H9 (cell line): ENCODE measurements at regions not wholly inside any gene's neighbourhood (a gene's known extent, or its start where the extent isn't known, plus 50 kb on each side); places are given as distances from the start of the nearest gene placed in this dataset.

Experiments used
- DNase-seq: peaks from one replicate; pipeline ENCODE4 v3.0.0-alpha.2; 2017
- H2AFZ ChIP-seq: one replicate; pipeline ENCODE4 v1.6.1; 2013; ENCODE audit warnings: mild to moderate bottlenecking, low read length, control low read depth, moderate library complexity
- H2AK5ac ChIP-seq: 2 replicates; pipeline ENCODE4 v1.6.1; 2013; ENCODE audit warnings: low read length, control low read depth, mixed read lengths; ENCODE audit not compliant: insufficient read length
- H2BK120ac ChIP-seq: one replicate; pipeline ENCODE4 v1.6.1; 2013; ENCODE audit warnings: low read depth, mild to moderate bottlenecking, low read length, control low read depth, inconsistent platforms; ENCODE audit not compliant: poor library complexity, severe bottlenecking
- H2BK12ac ChIP-seq: 2 replicates; pipeline ENCODE4 v1.6.1; 2013; ENCODE audit warnings: low read length, control low read depth, mixed read lengths, low read depth; ENCODE audit not compliant: insufficient read length
- H2BK15ac ChIP-seq: 2 replicates; pipeline ENCODE4 v1.6.1; 2013; ENCODE audit warnings: low read depth, low read length, control low read depth
- H2BK20ac ChIP-seq: one replicate; pipeline ENCODE4 v1.6.1; 2013; ENCODE audit warnings: low read depth, mild to moderate bottlenecking, low read length, control low read depth, inconsistent platforms; ENCODE audit not compliant: poor library complexity, severe bottlenecking
- H2BK5ac ChIP-seq: 2 replicates; pipeline ENCODE4 v1.6.1; 2013; ENCODE audit warnings: low read length, control low read depth, mixed read lengths; ENCODE audit not compliant: insufficient read length
- H3K14ac ChIP-seq: 2 replicates; pipeline ENCODE4 v1.6.1; 2013; ENCODE audit warnings: low read length, control low read depth; ENCODE audit not compliant: insufficient read depth
- H3K18ac ChIP-seq: 2 replicates; pipeline ENCODE4 v1.6.1; 2013; ENCODE audit warnings: low read depth, mild to moderate bottlenecking, mixed read lengths, low read length, control low read depth; ENCODE audit not compliant: insufficient read length
- H3K23ac ChIP-seq: 2 replicates; pipeline ENCODE4 v1.6.1; 2013; ENCODE audit warnings: low read length, control low read depth, mixed read lengths, low read depth; ENCODE audit not compliant: insufficient read length
- H3K23me2 ChIP-seq: 2 replicates; pipeline ENCODE4 v1.6.1; 2013; ENCODE audit warnings: low read depth, mild to moderate bottlenecking, mixed read lengths, low read length, control low read depth; ENCODE audit not compliant: insufficient read length, poor library complexity, severe bottlenecking
- H3K27ac ChIP-seq: 2 replicates; pipeline ENCODE4 v1.5.1; 2013; ENCODE audit warnings: low read length, control low read depth, mixed read lengths, low read depth; ENCODE audit not compliant: insufficient read length
- H3K27me3 ChIP-seq: 2 replicates; pipeline ENCODE4 v1.6.1; 2013; ENCODE audit warnings: low read length, control low read depth, inconsistent platforms; ENCODE audit not compliant: insufficient read depth
- H3K4ac ChIP-seq: 2 replicates; pipeline ENCODE4 v1.6.1; 2013; ENCODE audit warnings: low read depth, mild to moderate bottlenecking, control low read depth, inconsistent platforms, low read length, moderate library complexity
- H3K4me1 ChIP-seq: 2 replicates; pipeline ENCODE4 v1.6.1; 2013; ENCODE audit warnings: low read length, control low read depth, inconsistent platforms; ENCODE audit not compliant: insufficient read depth
- H3K4me2 ChIP-seq: 2 replicates; pipeline ENCODE4 v1.6.1; 2013; ENCODE audit warnings: low read length, control low read depth, mixed read lengths; ENCODE audit not compliant: insufficient read length, insufficient read depth
- H3K56ac ChIP-seq: 2 replicates; pipeline ENCODE4 v1.6.1; 2013; ENCODE audit warnings: low read depth, mild to moderate bottlenecking, mixed read lengths, low read length, control low read depth; ENCODE audit not compliant: insufficient read length
- H3K79me1 ChIP-seq: 2 replicates; pipeline ENCODE4 v1.6.1; 2013; ENCODE audit warnings: low read depth, mild to moderate bottlenecking, moderate library complexity, low read length, control low read depth, inconsistent platforms; ENCODE audit not compliant: insufficient read depth, poor library complexity, severe bottlenecking
- H3K79me2 ChIP-seq: 2 replicates; pipeline ENCODE4 v1.6.1; 2013; ENCODE audit warnings: low read length, control low read depth, inconsistent platforms; ENCODE audit not compliant: insufficient read depth
- H3K9ac ChIP-seq: 2 replicates; pipeline ENCODE4 v1.6.1; 2013; ENCODE audit warnings: low read length, control low read depth, mixed read lengths; ENCODE audit not compliant: insufficient read length; ENCODE audit errors: extremely low read depth
- H3K9me3 ChIP-seq: one replicate; pipeline ENCODE4 v1.6.1; 2013; ENCODE audit warnings: low read depth, low read length, inconsistent platforms; ENCODE audit not compliant: control insufficient read depth
- H3T11ph ChIP-seq: one replicate; pipeline ENCODE4 v1.6.1; 2013; ENCODE audit warnings: mild to moderate bottlenecking, low read length, control low read depth, inconsistent platforms
- H4K20me1 ChIP-seq: one replicate; pipeline ENCODE4 v1.6.1; 2013; ENCODE audit not compliant: control insufficient read depth, insufficient read length, insufficient read depth
- H4K5ac ChIP-seq: 2 replicates; pipeline ENCODE4 v1.6.1; 2013; ENCODE audit warnings: low read depth, mild to moderate bottlenecking, mixed read lengths, low read length, control low read depth; ENCODE audit not compliant: insufficient read length
- H4K8ac ChIP-seq: replicated peaks from 2 replicates; pipeline ENCODE4 v1.6.1; 2013; ENCODE audit warnings: low read length, control low read depth, mixed read lengths, low read depth; ENCODE audit not compliant: insufficient read length
- H4K91ac ChIP-seq: 2 replicates; pipeline ENCODE4 v1.6.1; 2013; ENCODE audit warnings: low read depth, mild to moderate bottlenecking, moderate library complexity, mixed read lengths, low read length, control low read depth; ENCODE audit not compliant: insufficient read length
- H3K27ac Mint-ChIP-seq, 3 experiments: 2 replicates in 2 of 3; 3 replicates in 1 of 3; pipeline ENCODE4 v1.8.0; 2020 to 2021; ENCODE audit warnings: mixed read lengths in 3 of 3, mild to moderate bottlenecking in 1 of 3, moderate library complexity in 1 of 3
- H3K27me3 Mint-ChIP-seq: 2 replicates; pipeline ENCODE4 v1.8.0; 2021; ENCODE audit warnings: low read depth, mild to moderate bottlenecking, moderate library complexity, mixed read lengths
- H3K36me3 Mint-ChIP-seq, 3 experiments: 2 replicates in 2 of 3; 3 replicates in 1 of 3; pipeline ENCODE4 v1.8.0; 2020 to 2021; ENCODE audit warnings: low read depth in 3 of 3, mixed read lengths in 3 of 3; ENCODE audit not compliant: insufficient read depth in 1 of 3
- H3K4me1 Mint-ChIP-seq, 2 experiments: 2 replicates each; pipeline ENCODE4 v1.8.0; 2020; ENCODE audit warnings: mixed read lengths in 2 of 2
- H3K4me3 Mint-ChIP-seq, 2 experiments: 2 replicates in 1 of 2; 3 replicates in 1 of 2; pipeline ENCODE4 v1.8.0; 2020 to 2021; ENCODE audit warnings: mild to moderate bottlenecking in 2 of 2, mixed read lengths in 2 of 2, moderate library complexity in 1 of 2
- H3K9me3 Mint-ChIP-seq, 2 experiments: 2 replicates in 1 of 2; 3 replicates in 1 of 2; pipeline ENCODE4 v1.8.0; 2020; ENCODE audit warnings: mild to moderate bottlenecking in 2 of 2, mixed read lengths in 2 of 2, moderate library complexity in 1 of 2
- WGBS: extraction: QIAGEN DNeasy Blood & Tissue Kit; methylation state at CpG from one replicate; pipeline ENCODE4 v1.1.7; 2013; ENCODE audit warnings: missing lambda C conversion rate, low lambda C conversion rate, mixed read lengths; ENCODE audit not compliant: insufficient read length; ENCODE audit errors: extremely low coverage; 5-methylcytosine and 5-hydroxymethylcytosine counted together
- TF ChIP-seq, protein P1 (sequence below): fragments of 200-600 bp; sonication (generic); conservative IDR thresholded peaks from 3 replicates; pipeline ENCODE4 v1.8.0; 2021; ENCODE audit warnings: antibody characterized with exemption, mild to moderate bottlenecking

DNA sequence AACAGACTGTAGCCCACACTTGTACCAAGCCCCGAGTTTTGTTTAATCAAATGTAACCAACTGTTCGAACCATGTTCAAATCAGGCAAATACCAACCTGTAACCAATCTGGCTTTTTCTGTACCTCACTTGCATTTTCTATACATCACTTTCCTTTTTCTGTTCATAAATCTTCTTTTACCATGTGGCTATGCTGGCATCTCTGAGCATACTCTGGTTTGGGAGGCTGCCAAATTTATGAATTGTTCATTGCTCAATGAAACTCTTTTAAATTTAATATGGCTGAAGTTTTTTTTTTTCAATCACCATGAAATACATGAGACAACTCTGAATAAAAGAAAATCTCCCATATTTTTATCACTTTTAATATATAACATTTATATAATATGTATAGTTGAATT lies 256.1 kb downstream of the SLITRK6 start:
- H4K20me1 ChIP-seq, result no peaks in the 10 kb centered on the region
- H4K5ac ChIP-seq, result no peak overlapping the region
- H3K4me2 ChIP-seq, result no peak overlapping the region
- no CpG with 5 or more reads among the region's 2 CpGs for WGBS
- H4K8ac ChIP-seq, result no peak overlapping the region
- no peak overlapping the region for H3K23ac ChIP-seq
- Mint-ChIP-seq H3K27me3 (no peaks in the 10 kb centered on the region), H3K9me3 (peaks cover 0 to 7% of the 10 kb centered on the region in 2 experiments; a peak in 2 of 5 replicates), H3K36me3 (peaks cover 0 to 2% (median 0%) of the 10 kb centered on the region in 3 experiments; a peak in 1 of 7 replicates), H3K4me1 (no peaks in the 10 kb centered on the region), H3K4me3 (no peak overlapping the region), H3K27ac (no peak overlapping the region)
- no peak overlapping the region for H2BK15ac ChIP-seq
- H2BK20ac ChIP-seq, result no peak overlapping the region
- H3K4ac ChIP-seq, result no peak overlapping the region
- H2BK120ac ChIP-seq, result no peak overlapping the region
- H3K23me2 ChIP-seq, result no peaks in the 10 kb centered on the region
- no peak overlapping the region for H2BK12ac ChIP-seq
- H3T11ph ChIP-seq, result no peak overlapping the region
- H3K9me3 ChIP-seq, result no peaks in the 10 kb centered on the region
- no peaks in the 10 kb centered on the region for H3K79me2 ChIP-seq
- no peaks in the 10 kb centered on the region for H3K4me1 ChIP-seq
- no peak overlapping the region for H4K91ac ChIP-seq
- TF ChIP-seq, protein P1, sequence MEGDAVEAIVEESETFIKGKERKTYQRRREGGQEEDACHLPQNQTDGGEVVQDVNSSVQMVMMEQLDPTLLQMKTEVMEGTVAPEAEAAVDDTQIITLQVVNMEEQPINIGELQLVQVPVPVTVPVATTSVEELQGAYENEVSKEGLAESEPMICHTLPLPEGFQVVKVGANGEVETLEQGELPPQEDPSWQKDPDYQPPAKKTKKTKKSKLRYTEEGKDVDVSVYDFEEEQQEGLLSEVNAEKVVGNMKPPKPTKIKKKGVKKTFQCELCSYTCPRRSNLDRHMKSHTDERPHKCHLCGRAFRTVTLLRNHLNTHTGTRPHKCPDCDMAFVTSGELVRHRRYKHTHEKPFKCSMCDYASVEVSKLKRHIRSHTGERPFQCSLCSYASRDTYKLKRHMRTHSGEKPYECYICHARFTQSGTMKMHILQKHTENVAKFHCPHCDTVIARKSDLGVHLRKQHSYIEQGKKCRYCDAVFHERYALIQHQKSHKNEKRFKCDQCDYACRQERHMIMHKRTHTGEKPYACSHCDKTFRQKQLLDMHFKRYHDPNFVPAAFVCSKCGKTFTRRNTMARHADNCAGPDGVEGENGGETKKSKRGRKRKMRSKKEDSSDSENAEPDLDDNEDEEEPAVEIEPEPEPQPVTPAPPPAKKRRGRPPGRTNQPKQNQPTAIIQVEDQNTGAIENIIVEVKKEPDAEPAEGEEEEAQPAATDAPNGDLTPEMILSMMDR, result no peak
- no peak for DNase-seq
- H3K56ac ChIP-seq, result no peak overlapping the region
- H3K9ac ChIP-seq, result no peak overlapping the region
- H3K27ac ChIP-seq, result no peak overlapping the region
- H3K14ac ChIP-seq, result no peak overlapping the region
- no peak overlapping the region for H2AFZ ChIP-seq
- H2AK5ac ChIP-seq, result no peak overlapping the region
- no peaks in the 10 kb centered on the region for H3K79me1 ChIP-seq
- H3K18ac ChIP-seq, result no peak overlapping the region
- no peaks in the 10 kb centered on the region for H3K27me3 ChIP-seq
- H2BK5ac ChIP-seq, result no peak overlapping the region
